ENCODE measurements at regions not wholly inside any gene's neighbourhood (a gene's known extent, or its start where the extent isn't known, plus 50 kb on each side); places are given as distances from the start of the nearest gene placed in this dataset.

DNA sequence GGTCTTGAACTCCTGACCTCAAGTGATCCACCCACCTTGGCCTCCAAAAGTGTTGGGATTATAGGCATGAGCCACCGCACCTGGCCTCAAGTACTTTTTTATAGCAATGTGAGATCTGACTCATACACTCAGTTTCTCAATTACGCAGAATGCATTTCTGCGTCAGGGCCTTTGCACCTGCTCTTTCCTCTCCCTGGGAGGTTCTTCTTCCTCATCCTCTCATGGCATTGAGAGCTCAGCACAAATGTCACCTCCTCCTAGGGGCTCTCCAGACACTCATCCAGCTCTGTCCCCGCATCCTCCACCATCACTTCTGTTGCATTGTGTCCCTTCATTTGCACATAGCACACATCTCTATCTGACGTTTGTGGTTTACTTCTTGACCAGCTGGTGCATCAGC, 418.8 kb downstream of the PTPRU start (continued):
- TF ChIP-seq, protein P1, sequence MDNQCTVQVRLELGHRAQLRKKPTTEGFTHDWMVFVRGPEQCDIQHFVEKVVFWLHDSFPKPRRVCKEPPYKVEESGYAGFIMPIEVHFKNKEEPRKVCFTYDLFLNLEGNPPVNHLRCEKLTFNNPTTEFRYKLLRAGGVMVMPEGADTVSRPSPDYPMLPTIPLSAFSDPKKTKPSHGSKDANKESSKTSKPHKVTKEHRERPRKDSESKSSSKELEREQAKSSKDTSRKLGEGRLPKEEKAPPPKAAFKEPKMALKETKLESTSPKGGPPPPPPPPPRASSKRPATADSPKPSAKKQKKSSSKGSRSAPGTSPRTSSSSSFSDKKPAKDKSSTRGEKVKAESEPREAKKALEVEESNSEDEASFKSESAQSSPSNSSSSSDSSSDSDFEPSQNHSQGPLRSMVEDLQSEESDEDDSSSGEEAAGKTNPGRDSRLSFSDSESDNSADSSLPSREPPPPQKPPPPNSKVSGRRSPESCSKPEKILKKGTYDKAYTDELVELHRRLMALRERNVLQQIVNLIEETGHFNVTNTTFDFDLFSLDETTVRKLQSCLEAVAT (IDR thresholded peaks at IDR 0.05), result no peak
- TF ChIP-seq, protein P2, sequence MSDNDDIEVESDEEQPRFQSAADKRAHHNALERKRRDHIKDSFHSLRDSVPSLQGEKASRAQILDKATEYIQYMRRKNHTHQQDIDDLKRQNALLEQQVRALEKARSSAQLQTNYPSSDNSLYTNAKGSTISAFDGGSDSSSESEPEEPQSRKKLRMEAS (IDR thresholded peaks at IDR 0.05; ENCODE audit: low read depth, low read length), result no peak
- no peak for TF ChIP-seq EZH2 (IDR thresholded peaks at IDR 0.05; ENCODE audit: borderline replicate concordance, control insufficient read depth, low read depth, low read length)
- no peak for TF ChIP-seq ZNF274 (IDR thresholded peaks at IDR 0.05; ENCODE audit: insufficient read depth, insufficient read length)
- TF ChIP-seq NBN (IDR thresholded peaks at IDR 0.05), result no peak
- TF ChIP-seq, protein P3, sequence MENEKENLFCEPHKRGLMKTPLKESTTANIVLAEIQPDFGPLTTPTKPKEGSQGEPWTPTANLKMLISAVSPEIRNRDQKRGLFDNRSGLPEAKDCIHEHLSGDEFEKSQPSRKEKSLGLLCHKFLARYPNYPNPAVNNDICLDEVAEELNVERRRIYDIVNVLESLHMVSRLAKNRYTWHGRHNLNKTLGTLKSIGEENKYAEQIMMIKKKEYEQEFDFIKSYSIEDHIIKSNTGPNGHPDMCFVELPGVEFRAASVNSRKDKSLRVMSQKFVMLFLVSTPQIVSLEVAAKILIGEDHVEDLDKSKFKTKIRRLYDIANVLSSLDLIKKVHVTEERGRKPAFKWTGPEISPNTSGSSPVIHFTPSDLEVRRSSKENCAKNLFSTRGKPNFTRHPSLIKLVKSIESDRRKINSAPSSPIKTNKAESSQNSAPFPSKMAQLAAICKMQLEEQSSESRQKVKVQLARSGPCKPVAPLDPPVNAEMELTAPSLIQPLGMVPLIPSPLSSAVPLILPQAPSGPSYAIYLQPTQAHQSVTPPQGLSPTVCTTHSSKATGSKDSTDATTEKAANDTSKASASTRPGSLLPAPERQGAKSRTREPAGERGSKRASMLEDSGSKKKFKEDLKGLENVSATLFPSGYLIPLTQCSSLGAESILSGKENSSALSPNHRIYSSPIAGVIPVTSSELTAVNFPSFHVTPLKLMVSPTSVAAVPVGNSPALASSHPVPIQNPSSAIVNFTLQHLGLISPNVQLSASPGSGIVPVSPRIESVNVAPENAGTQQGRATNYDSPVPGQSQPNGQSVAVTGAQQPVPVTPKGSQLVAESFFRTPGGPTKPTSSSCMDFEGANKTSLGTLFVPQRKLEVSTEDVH (IDR thresholded peaks at IDR 0.05; ENCODE audit: low read depth, partially characterized antibody), result no peak
- TF ChIP-seq, protein P4, sequence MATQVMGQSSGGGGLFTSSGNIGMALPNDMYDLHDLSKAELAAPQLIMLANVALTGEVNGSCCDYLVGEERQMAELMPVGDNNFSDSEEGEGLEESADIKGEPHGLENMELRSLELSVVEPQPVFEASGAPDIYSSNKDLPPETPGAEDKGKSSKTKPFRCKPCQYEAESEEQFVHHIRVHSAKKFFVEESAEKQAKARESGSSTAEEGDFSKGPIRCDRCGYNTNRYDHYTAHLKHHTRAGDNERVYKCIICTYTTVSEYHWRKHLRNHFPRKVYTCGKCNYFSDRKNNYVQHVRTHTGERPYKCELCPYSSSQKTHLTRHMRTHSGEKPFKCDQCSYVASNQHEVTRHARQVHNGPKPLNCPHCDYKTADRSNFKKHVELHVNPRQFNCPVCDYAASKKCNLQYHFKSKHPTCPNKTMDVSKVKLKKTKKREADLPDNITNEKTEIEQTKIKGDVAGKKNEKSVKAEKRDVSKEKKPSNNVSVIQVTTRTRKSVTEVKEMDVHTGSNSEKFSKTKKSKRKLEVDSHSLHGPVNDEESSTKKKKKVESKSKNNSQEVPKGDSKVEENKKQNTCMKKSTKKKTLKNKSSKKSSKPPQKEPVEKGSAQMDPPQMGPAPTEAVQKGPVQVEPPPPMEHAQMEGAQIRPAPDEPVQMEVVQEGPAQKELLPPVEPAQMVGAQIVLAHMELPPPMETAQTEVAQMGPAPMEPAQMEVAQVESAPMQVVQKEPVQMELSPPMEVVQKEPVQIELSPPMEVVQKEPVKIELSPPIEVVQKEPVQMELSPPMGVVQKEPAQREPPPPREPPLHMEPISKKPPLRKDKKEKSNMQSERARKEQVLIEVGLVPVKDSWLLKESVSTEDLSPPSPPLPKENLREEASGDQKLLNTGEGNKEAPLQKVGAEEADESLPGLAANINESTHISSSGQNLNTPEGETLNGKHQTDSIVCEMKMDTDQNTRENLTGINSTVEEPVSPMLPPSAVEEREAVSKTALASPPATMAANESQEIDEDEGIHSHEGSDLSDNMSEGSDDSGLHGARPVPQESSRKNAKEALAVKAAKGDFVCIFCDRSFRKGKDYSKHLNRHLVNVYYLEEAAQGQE (IDR thresholded peaks at IDR 0.05; ENCODE audit: low read depth, low read length), result no peak
- no peak for TF ChIP-seq STAT3 (IDR thresholded peaks at IDR 0.05; ENCODE audit: low read depth, low read length)
- TF ChIP-seq CREB1 (IDR thresholded peaks at IDR 0.05; ENCODE audit: low read depth), result no peak
- peak; percentile 59 for TF ChIP-seq JUNB (IDR thresholded peaks at IDR 0.05)
- no peak for TF ChIP-seq SMC3 (IDR thresholded peaks at IDR 0.05; ENCODE audit: borderline replicate concordance, low read length)
- TF ChIP-seq, protein P5, sequence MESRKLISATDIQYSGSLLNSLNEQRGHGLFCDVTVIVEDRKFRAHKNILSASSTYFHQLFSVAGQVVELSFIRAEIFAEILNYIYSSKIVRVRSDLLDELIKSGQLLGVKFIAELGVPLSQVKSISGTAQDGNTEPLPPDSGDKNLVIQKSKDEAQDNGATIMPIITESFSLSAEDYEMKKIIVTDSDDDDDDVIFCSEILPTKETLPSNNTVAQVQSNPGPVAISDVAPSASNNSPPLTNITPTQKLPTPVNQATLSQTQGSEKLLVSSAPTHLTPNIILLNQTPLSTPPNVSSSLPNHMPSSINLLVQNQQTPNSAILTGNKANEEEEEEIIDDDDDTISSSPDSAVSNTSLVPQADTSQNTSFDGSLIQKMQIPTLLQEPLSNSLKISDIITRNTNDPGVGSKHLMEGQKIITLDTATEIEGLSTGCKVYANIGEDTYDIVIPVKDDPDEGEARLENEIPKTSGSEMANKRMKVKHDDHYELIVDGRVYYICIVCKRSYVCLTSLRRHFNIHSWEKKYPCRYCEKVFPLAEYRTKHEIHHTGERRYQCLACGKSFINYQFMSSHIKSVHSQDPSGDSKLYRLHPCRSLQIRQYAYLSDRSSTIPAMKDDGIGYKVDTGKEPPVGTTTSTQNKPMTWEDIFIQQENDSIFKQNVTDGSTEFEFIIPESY (IDR thresholded peaks at IDR 0.05), result no peak
- peak; percentile 43; the same call in 1 of the 2 replicates for TF ChIP-seq EED (IDR thresholded peaks at IDR 0.05; ENCODE audit: low read depth)
- TF ChIP-seq POLR2AphosphoS2 (IDR thresholded peaks at IDR 0.05; ENCODE audit: low read depth, low read length), result no peak
- TF ChIP-seq CHD1 (IDR thresholded peaks at IDR 0.05; ENCODE audit: low read depth, low read length), result no peak
- no peak for TF ChIP-seq SMARCA5 (IDR thresholded peaks at IDR 0.05)
- 0 out of 2 replicates have a peak, but pooled peaks have one; percentile 13 for TF ChIP-seq MTA2 (IDR thresholded peaks at IDR 0.05; ENCODE audit: low read depth)
- TF ChIP-seq, protein P6, sequence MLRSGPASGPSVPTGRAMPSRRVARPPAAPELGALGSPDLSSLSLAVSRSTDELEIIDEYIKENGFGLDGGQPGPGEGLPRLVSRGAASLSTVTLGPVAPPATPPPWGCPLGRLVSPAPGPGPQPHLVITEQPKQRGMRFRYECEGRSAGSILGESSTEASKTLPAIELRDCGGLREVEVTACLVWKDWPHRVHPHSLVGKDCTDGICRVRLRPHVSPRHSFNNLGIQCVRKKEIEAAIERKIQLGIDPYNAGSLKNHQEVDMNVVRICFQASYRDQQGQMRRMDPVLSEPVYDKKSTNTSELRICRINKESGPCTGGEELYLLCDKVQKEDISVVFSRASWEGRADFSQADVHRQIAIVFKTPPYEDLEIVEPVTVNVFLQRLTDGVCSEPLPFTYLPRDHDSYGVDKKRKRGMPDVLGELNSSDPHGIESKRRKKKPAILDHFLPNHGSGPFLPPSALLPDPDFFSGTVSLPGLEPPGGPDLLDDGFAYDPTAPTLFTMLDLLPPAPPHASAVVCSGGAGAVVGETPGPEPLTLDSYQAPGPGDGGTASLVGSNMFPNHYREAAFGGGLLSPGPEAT (IDR thresholded peaks at IDR 0.05; ENCODE audit: low read depth), result no peak
- TF ChIP-seq PAX5 (IDR thresholded peaks at IDR 0.05; ENCODE audit: borderline replicate concordance, low read depth, low read length), result no peak
- no peak for TF ChIP-seq NFXL1 (IDR thresholded peaks at IDR 0.05; ENCODE audit: borderline replicate concordance)
- 0 out of 2 replicates have a peak, but pooled peaks have one; percentile 4 for TF ChIP-seq BCL11A (IDR thresholded peaks at IDR 0.05; ENCODE audit: low read depth, low read length)
